ENCODE measurements at regions not wholly inside any gene's neighbourhood (a gene's known extent, or its start where the extent isn't known, plus 50 kb on each side); places are given as distances from the start of the nearest gene placed in this dataset.

DNA sequence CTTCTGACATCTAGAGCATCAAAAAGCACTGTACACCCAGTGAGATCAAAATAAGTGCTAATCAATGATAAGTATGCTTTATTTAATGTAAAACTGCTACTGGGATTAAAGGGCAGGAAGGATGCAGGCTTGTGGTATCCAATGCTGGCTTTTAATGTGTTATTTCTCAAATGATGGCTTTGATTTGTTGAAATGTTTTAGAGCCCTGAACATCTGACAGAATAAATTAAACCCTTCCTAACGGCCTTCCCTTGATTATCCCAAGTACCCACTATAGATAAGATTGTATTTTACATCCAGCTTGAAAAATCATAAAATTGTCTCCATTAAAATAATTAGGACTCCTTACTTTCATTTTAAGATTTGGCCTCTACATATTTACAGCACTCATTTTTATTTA is 382.9 kb downstream of the HNRNPD start:
- no peak overlapping the region for H3K4me3 ChIP-seq (replicated peaks in 1 of 4; ENCODE audit: control extremely low read depth in 1 of 4, insufficient read depth in 1 of 4, low read depth in 3 of 4, low read length in 4 of 4)
- no peaks in the 10 kb centered on the region for H3K27me3 ChIP-seq (ENCODE audit: control insufficient read depth, insufficient read depth, low read length)
- DNase-seq (ENCODE audit: low read depth in 2 of 2), result no peak
- H3K9me3 ChIP-seq (ENCODE audit: control insufficient read depth, insufficient read depth, low read depth, low read length), result no peaks in the 10 kb centered on the region
- H3K9ac ChIP-seq (ENCODE audit: insufficient read depth, low read length), result no peak overlapping the region
- no peak overlapping the region for H3K4me2 ChIP-seq (ENCODE audit: extremely low read depth, insufficient read depth, low read length)
- H3K36me3 ChIP-seq (ENCODE audit: control insufficient read depth, insufficient read depth, low read length), result no peaks in the 10 kb centered on the region
- no peaks in the 10 kb centered on the region for H3K4me1 ChIP-seq (ENCODE audit: control insufficient read depth, extremely low read depth, insufficient read depth, low read length)
- no peaks in the 10 kb centered on the region for H3K79me2 ChIP-seq (ENCODE audit: control insufficient read depth, insufficient read depth, low read length)
- no peaks in the 10 kb centered on the region for H4K20me1 ChIP-seq (ENCODE audit: control insufficient read depth, extremely low read depth, insufficient read depth, low read length)
- no peak overlapping the region for H2AFZ ChIP-seq (ENCODE audit: low read length)
- H3K27ac ChIP-seq (ENCODE audit: insufficient read depth, low read length), result no peak overlapping the region
- no peak for TF ChIP-seq EZH2 (IDR thresholded peaks at IDR 0.05; ENCODE audit: low read length, missing control alignments)
- TF ChIP-seq, protein P1, sequence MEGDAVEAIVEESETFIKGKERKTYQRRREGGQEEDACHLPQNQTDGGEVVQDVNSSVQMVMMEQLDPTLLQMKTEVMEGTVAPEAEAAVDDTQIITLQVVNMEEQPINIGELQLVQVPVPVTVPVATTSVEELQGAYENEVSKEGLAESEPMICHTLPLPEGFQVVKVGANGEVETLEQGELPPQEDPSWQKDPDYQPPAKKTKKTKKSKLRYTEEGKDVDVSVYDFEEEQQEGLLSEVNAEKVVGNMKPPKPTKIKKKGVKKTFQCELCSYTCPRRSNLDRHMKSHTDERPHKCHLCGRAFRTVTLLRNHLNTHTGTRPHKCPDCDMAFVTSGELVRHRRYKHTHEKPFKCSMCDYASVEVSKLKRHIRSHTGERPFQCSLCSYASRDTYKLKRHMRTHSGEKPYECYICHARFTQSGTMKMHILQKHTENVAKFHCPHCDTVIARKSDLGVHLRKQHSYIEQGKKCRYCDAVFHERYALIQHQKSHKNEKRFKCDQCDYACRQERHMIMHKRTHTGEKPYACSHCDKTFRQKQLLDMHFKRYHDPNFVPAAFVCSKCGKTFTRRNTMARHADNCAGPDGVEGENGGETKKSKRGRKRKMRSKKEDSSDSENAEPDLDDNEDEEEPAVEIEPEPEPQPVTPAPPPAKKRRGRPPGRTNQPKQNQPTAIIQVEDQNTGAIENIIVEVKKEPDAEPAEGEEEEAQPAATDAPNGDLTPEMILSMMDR (conservative IDR thresholded peaks at IDR 0.05 in 1 of 2, IDR thresholded peaks at IDR 0.05 in 1 of 2; ENCODE audit: low read depth in 1 of 2, low read length in 2 of 2), result no peak

DNA sequence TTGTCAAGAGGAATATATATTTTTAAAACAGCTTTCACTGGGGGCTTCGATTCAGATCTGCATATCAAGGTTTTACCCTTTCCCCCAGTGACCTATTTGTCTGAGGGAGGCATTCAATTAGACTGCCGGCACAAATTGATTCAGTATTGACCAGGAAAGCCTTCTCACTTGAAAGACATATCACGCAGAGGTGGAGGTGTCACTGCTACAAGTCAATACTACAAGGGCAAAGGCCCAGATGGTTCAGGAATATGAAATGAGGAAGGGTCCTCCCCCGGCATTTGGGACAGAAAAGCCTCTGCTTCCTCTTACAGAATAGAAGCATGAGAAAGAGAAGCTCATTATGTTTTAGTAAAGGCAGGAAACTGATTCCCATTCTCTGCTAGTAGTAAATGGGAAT is 383.6 kb downstream of the HNRNPD start:
- no peak overlapping the region for H2AFZ ChIP-seq (ENCODE audit: low read length)
- H3K27ac ChIP-seq (ENCODE audit: insufficient read depth, low read length), result no peak overlapping the region
- H3K4me3 ChIP-seq (replicated peaks in 1 of 4; ENCODE audit: control extremely low read depth in 1 of 4, insufficient read depth in 1 of 4, low read depth in 3 of 4, low read length in 4 of 4), result no peak overlapping the region
- H3K4me1 ChIP-seq (ENCODE audit: control insufficient read depth, extremely low read depth, insufficient read depth, low read length), result no peaks in the 10 kb centered on the region
- no peaks in the 10 kb centered on the region for H3K79me2 ChIP-seq (ENCODE audit: control insufficient read depth, insufficient read depth, low read length)
- DNase-seq (ENCODE audit: low read depth in 2 of 2), result no peak
- no peaks in the 10 kb centered on the region for H3K36me3 ChIP-seq (ENCODE audit: control insufficient read depth, insufficient read depth, low read length)
- no peak overlapping the region for H3K4me2 ChIP-seq (ENCODE audit: extremely low read depth, insufficient read depth, low read length)
- H4K20me1 ChIP-seq (ENCODE audit: control insufficient read depth, extremely low read depth, insufficient read depth, low read length), result no peaks in the 10 kb centered on the region
- H3K9ac ChIP-seq (ENCODE audit: insufficient read depth, low read length), result no peak overlapping the region
- no peak for TF ChIP-seq EZH2 (IDR thresholded peaks at IDR 0.05; ENCODE audit: low read length, missing control alignments)
- TF ChIP-seq, protein P1 (conservative IDR thresholded peaks at IDR 0.05 in 1 of 2, IDR thresholded peaks at IDR 0.05 in 1 of 2; ENCODE audit: low read depth in 1 of 2, low read length in 2 of 2), result no peak
- H3K27me3 ChIP-seq (ENCODE audit: control insufficient read depth, insufficient read depth, low read length), result no peaks in the 10 kb centered on the region
- H3K9me3 ChIP-seq (ENCODE audit: control insufficient read depth, insufficient read depth, low read depth, low read length), result no peaks in the 10 kb centered on the region

DNA sequence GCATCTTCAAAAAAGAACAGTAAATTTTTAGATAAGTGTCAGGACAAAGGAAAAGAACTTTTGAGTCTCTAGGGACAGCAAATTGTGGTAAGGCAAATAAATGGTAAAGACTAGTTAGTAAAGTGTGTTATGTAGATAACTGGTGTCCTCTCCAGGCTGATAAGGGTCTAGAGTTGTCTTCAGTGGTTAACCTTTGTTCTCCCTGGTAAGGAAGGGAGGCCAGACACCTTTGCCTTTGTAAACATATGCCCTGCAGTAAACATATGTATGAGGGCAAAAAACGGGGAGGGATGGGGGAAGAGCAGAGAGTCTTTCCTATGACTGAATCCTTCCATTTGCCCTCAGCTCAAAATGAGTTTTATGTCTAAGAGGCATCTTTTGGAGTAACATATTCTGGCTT is 384.6 kb downstream of the HNRNPD start:
- Histone ChIP-seq H3K36me3 (ENCODE audit: control insufficient read depth, insufficient read depth, low read length) (no peaks in the 10 kb centered on the region), H3K4me1 (ENCODE audit: control insufficient read depth, extremely low read depth, insufficient read depth, low read length) (no peaks in the 10 kb centered on the region), H2AFZ (ENCODE audit: low read length) (no peak overlapping the region), H3K27ac (ENCODE audit: insufficient read depth, low read length) (no peak overlapping the region), H3K4me2 (ENCODE audit: extremely low read depth, insufficient read depth, low read length) (no peak overlapping the region), H3K9ac (ENCODE audit: insufficient read depth, low read length) (no peak overlapping the region), H4K20me1 (ENCODE audit: control insufficient read depth, extremely low read depth, insufficient read depth, low read length) (no peaks in the 10 kb centered on the region), H3K4me3 (replicated peaks in 1 of 4; ENCODE audit: control extremely low read depth in 1 of 4, insufficient read depth in 1 of 4, low read depth in 3 of 4, low read length in 4 of 4) (no peak overlapping the region), H3K79me2 (ENCODE audit: control insufficient read depth, insufficient read depth, low read length) (no peaks in the 10 kb centered on the region), H3K27me3 (ENCODE audit: control insufficient read depth, insufficient read depth, low read length) (no peaks in the 10 kb centered on the region), H3K9me3 (ENCODE audit: control insufficient read depth, insufficient read depth, low read depth, low read length) (no peaks in the 10 kb centered on the region)
- no peak for DNase-seq (ENCODE audit: low read depth in 2 of 2)
- TF ChIP-seq EZH2 (IDR thresholded peaks at IDR 0.05; ENCODE audit: low read length, missing control alignments), result no peak
- TF ChIP-seq, protein P1 (conservative IDR thresholded peaks at IDR 0.05 in 1 of 2, IDR thresholded peaks at IDR 0.05 in 1 of 2; ENCODE audit: low read depth in 1 of 2, low read length in 2 of 2), result no peak
